ENCODE measurements at regions not wholly inside any gene's neighbourhood (a gene's known extent, or its start where the extent isn't known, plus 50 kb on each side); places are given as distances from the start of the nearest gene placed in this dataset.
"Not testable (repeated sequence)": the region's sequence is repeated elsewhere in the genome, so short reads cannot be mapped to it uniquely, and the experiment has no call there.

- no peak for DNase-seq (ENCODE audit: low read depth)
These were observed 383.5 kb downstream of the SFMBT2 start for GRCh38 chr10:7027237-7027912.

- no peak for DNase-seq (ENCODE audit: low read depth)
These were observed 384.0 kb downstream of the SFMBT2 start for GRCh38 chr10:7026818-7027217.

DNA sequence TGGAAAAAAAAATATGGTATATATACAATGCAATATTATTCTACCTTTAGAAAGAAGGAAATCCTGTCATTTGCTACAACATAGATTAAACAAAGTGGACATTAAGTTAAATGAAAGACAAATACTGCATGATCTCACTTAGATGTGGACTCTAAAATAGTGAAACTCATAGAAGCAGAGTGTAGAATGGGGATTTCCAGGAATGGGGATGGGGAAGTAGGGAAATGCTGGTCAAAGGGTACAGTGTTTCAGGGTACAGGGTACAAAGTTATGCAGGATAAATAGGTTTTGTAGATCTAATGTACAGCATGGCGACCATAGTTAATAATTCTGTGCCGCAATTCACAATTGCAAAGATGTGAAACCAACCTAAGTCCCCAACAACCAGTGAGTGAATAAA, 385.5 kb downstream of the SFMBT2 start:
- no peak for DNase-seq (ENCODE audit: low read depth)

GRCh38 chr10:7015457-7015856, 395.4 kb downstream of the SFMBT2 start:
- no peak for DNase-seq (ENCODE audit: low read depth)

- DNase-seq (ENCODE audit: low read depth) = no peak
These were observed 396.1 kb downstream of the SFMBT2 start for GRCh38 chr10:7014721-7015120.

GRCh38 chr10:7011994-7012393, 398.8 kb downstream of the SFMBT2 start:
- no peak for DNase-seq (ENCODE audit: low read depth)

DNA sequence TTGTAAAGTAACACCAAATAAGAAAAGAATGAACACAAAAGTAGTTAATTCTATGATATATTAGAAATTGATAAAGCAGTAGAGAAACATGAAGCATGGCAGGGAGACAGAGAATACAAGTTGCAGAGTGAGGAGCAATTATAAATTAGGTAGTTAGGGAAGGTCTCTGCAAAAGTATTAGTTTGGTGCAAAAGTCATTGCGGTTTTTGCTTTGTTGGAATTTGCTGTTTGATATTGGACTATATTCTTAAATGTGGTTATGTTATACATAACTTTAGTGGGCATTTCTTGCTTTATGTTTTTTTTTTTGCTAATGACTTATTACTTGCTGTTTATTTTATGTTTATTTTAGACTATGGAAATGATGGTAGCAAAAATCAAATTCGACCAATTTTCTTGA, 402.2 kb downstream of the SFMBT2 start:
- DNase-seq (ENCODE audit: low read depth) = no peak

GRCh38 chr10:7007600-7008190, 403.1 kb downstream of the SFMBT2 start:
- no peak for DNase-seq (ENCODE audit: low read depth)

DNA sequence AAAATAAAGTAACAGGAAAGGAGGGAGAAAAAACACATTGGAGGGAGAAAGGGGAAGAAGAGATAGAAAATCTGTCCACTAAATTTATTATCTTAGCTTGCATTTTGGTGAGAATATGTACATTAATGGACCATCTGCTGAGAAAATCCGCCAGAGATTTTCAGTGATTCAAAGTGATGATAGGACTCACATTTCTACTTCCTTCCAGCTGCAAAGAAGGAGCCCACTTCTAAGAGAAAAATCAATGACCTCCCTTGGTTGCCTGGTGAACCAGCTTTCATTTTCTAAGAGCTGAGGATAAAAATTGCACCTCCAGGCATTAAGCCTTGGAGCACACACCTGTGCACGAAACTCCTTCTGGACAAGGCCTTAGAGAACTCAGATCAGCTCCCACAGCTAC, 404.3 kb downstream of the SFMBT2 start:
- DNase-seq (ENCODE audit: low read depth) = no peak

DNA sequence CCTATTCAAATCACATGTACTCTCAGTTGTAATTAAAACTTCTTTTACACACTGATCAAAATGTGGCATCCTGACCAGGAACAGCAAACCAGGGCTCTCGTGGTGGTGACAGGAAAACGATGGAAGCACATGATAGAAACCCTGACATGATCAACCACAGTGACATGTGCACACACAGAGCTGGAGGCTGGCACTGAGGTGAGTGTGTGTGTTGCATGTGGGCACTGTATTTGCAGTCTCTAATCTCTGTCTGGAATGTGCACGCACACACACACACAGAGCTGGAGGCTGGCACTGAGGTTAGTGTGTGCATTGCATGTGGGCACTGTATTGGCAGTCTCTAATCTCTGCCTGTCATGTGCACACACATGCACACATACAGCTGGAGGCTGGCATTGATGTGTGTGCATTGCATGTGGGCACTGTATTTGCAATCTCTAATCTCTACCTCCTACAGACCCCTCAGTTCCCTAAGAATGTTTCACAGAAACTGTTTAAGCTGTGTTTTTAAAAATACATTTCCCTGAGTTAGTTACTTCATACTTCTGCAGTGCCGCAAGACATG, 406.9 kb downstream of the SFMBT2 start:
- no peak for DNase-seq (ENCODE audit: low read depth)

DNA sequence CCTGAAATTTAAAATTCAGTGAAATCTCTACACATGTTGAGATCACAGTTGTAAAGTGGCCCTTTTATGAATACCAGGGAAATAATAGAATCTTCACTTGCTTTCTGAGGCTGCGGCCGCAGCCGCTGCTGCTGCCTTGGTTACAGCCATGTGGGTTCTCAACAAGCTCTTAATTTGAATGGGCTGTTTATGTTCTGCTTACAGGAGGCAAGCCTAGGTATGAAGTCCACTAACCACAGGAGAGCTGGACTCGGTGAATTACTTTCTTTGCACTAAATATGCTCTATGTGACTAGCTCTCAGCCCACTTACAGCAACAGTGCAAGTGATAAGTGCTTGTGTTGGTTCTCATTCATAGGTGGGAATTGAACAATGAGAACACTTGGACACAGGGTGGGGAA, 410.8 kb downstream of the SFMBT2 start:
- DNase-seq (ENCODE audit: low read depth) = no peak

GRCh38 chr10:6999232-6999925, 411.5 kb downstream of the SFMBT2 start:
- DNase-seq (ENCODE audit: low read depth) = no peak

- no peak for DNase-seq (ENCODE audit: low read depth)
These were observed 413.3 kb downstream of the SFMBT2 start for GRCh38 chr10:6997509-6997908.

DNA sequence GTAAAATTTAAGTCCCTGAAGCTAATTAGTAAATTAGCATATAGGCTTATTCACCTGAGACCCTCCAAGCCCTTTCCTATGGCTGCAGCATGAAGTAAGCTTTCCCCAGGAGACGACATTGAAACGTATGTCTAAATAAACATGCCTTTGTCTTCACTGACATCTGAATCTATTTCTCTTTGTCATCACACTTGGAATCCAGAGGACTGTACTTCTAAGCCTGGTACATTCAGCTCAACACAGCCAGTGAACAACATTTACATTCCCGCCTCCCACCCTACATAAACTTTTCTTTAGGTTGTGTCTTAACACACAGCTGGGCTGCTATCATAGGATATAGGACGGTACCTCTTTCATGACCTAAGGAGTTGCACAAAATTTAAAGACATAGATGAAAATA, 414.4 kb downstream of the SFMBT2 start:
- DNase-seq (ENCODE audit: low read depth) = no peak

DNA sequence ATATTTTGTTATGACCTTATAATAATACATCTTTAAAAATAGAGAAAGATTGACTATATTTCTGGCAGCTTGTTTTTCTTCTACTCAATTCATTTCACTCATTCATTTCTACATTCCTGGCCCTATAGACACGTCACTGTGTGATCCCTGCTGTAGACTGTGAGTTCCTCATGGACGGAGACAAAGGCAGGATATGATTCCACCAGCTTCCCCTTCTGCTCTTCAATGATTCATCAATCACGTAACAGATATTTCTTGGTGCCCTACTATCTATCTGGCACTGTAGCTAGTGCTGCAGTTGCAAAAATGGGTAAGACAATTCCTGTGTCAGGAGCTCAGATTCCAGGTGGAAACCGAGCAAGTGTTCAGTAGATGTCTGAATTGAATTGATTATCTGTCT, 415.0 kb downstream of the SFMBT2 start:
- DNase-seq (ENCODE audit: low read depth) = no peak

DNA sequence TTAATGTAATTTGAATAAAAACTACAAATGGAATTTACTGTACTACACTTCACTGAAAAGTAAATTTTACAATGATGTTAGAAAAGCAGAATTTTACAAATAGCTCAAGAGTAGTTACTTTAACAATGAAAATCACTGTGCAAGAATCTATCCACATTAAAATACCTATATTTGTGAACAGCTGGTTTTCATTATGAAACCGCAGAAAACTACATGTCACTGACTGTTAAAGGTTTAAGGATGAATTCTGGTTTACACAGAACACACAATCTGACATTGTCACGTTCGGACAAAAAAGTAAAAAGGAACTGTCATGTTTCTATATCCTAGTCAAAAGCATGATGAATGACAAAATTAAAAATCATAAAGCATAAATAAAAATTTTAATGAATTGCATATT, 415.3 kb upstream of the PRKCQ start:
- DNase-seq (ENCODE audit: low read depth) = no peak

GRCh38 chr10:6990891-6991290, 410.8 kb upstream of the PRKCQ start:
- DNase-seq (ENCODE audit: low read depth) = no peak

DNA sequence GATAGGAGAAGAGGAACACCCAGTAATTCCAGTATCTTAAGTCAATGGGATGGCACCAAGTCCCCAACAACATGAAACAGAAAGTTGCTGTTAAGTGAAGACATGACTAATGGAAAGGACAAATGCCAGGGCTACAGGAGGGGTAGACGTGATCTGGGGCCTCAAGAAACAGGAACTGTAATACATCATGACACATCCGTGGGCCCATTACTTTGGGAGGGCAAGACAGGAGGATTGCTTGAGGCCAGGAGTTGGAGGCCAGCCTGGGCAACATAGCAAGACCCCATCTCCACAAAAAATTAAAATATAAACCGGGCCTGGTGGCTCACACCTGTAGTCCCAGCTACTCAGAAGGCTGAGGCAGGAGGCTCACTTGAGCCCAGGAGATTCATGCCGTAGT, 408.6 kb upstream of the PRKCQ start:
- no peak for DNase-seq (ENCODE audit: low read depth)

DNA sequence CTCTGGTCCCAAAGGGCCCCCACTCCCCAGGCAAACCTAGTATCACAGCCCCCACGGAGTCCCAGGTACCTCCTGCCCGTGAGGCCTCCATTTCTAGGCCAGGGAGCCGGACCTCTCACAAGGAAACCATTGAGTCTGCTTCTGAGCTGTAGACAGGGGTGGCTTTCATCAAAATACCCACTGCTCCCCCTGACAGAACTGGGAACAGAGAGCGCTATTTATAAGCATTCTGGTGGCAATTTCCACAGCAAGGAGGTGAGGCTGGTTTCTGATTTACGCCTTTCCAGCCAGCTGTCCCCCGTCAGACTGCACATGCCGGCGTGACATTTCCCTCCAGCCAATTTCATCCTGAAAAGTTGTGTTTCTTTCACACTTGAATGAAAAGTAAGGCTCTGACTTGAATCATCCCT, 407.5 kb upstream of the PRKCQ start:
- DNase-seq (ENCODE audit: low read depth) = no peak

DNA sequence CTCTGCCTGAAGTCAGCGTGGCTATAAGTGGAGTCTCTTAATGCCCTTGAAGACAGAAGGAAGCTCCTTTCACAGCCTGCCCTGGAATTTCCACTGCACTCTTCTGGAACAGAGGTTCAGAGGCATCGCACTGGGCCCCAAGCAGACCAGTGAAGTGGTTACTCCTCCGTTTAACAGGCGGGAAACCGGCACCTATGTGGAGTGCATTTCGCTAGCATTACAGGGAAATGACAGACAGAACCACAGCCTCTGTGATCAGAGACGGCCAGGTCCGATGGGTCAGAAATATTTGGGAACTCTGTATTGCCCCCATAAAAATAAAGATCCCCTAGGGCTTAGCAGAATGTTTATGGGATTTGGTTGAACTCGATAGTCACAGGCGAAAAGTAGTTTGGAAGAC, 406.9 kb upstream of the PRKCQ start:
- DNase-seq (ENCODE audit: low read depth) = no peak

DNA sequence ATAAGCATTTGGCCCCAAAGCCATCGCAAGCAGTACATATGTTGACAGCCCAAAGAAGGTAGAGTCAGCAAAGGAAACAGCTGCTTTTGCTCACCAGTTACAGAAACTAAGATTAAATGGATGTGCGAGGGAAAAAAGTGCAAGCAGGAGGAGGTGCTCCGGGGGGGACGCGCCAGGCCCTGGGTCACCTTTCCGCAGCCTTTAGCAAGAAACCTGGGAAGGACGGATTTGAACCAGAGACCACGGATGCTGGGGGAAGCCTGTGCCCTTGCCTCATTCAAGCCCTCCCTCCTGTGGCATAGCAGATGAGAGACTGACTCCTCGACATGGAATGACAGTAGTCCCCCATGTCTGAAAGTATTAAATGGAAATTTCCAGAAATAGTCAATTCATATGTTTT, 405.6 kb upstream of the PRKCQ start:
- no peak for DNase-seq (ENCODE audit: low read depth)

DNA sequence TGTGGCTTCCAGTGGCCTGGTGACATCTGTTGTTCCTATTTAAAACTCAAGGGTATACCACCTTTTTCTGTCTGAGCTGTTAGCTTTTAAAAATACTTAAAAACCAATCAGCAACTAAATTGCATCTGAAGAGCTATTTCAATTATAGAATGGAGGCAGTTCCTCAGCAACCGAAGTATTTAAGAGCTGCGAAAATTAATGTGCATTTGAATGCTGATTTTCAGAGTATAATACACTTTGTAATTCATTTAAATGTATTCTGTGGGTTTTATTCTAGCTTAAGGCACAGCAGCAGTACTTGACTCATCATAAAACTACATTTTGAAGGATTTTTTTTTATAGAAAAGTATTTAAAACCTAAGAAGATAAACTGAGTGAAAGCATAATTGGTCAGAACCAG, 404.9 kb upstream of the PRKCQ start:
- DNase-seq (ENCODE audit: low read depth) = no peak

DNA sequence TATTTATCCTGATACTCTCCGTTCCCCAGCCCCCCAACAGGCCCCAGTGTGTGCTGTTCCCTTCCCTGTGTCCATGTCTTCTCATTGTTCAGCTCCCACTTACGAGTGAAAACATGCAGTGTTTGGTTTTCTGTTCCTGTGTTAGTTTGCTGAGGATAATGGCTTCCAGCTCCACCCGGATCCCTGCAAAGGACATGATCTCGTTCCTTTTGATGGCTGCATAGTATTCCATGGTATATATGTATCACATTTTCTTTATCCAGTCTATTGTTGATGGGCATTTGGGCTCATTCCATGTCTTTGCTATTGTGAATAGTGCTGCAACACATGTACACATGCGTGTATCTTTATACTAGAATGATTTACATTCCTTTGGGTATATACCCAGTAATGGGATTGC, 403.9 kb upstream of the PRKCQ start:
- DNase-seq (ENCODE audit: low read depth) = not testable (repeated sequence)

All from iris pigment epithelial cell (primary cell).